SK-N-SH (cell line): ENCODE measurements at regions not wholly inside any gene's neighbourhood (a gene's known extent, or its start where the extent isn't known, plus 50 kb on each side); places are given as distances from the start of the nearest gene placed in this dataset.

Experiments used
- CTCF ChIA-PET: fragments of 300-600, 350-600 bp; formaldehyde crosslinking; extraction: SDS; loops from one replicate; lab custom pipeline; 2021; lab: Yijun Ruan, JAX
- POLR2A ChIA-PET: fragments of 350-600 bp; sonication (Branson Sonifier 250); formaldehyde crosslinking; extraction: SDS; loops from one replicate; lab custom pipeline; 2020; ENCODE audit warnings: antibody characterized with exemption, inconsistent platforms; lab: Yijun Ruan, JAX
- DNase-seq: peaks from one replicate; pipeline ENCODE4 v3.0.0; 2012
- H2AFZ ChIP-seq: fragments of 200-600 bp; sonication (generic); 2 replicates; pipeline ENCODE4 v1.8.1; 2016; ENCODE audit warnings: antibody characterized with exemption, mild to moderate bottlenecking, low read depth
- H3F3A ChIP-seq: fragments of 200-600 bp; sonication (generic); replicated peaks from 2 replicates; pipeline ENCODE3; 2016; ENCODE audit warnings: antibody characterized with exemption, mild to moderate bottlenecking; ENCODE audit not compliant: insufficient read depth
- H3K27ac ChIP-seq, 2 experiments: fragments of 200-500 bp in 1 of 2; fragments of 200-600 bp in 1 of 2; sonication (Bioruptor generic) in 1 of 2; sonication (generic), shearing (Covaris generic) in 1 of 2; 2 replicates each; pipeline versions ENCODE4 v1.5.1 to v1.6.1; 2014 to 2016; ENCODE audit warnings: low read depth in 2 of 2, inconsistent platforms in 1 of 2, low read length in 1 of 2, mild to moderate bottlenecking in 1 of 2, mixed read lengths in 1 of 2
- H3K27me3 ChIP-seq: fragments of 200-600 bp; sonication (generic), shearing (Covaris generic); 2 replicates; pipeline ENCODE4 v1.6.1; 2016; ENCODE audit warnings: mixed run types; ENCODE audit not compliant: insufficient read depth
- H3K36me3 ChIP-seq, 2 experiments: fragments of 200-500 bp in 1 of 2; fragments of 200-600 bp in 1 of 2; sonication (Bioruptor generic) in 1 of 2; sonication (generic) in 1 of 2; replicated peaks in 1 of 2; 2 replicates each; pipeline versions ENCODE3 to v1.5.1; 2014 to 2016; ENCODE audit warnings: low read length in 1 of 2, mild to moderate bottlenecking in 1 of 2; ENCODE audit not compliant: insufficient read depth in 2 of 2, control insufficient read depth in 1 of 2
- H3K4me1 ChIP-seq, 2 experiments: fragments of 200-500 bp in 1 of 2; fragments of 200-600 bp in 1 of 2; sonication (Bioruptor generic) in 1 of 2; sonication (generic), shearing (Covaris generic) in 1 of 2; 2 replicates each; pipeline versions ENCODE4 v1.5.1 to v1.6.1; 2014 to 2016; ENCODE audit warnings: low read depth in 1 of 2, low read length in 1 of 2, mixed run types in 1 of 2; ENCODE audit not compliant: insufficient read depth in 2 of 2, control insufficient read depth in 1 of 2
- H3K4me2 ChIP-seq: fragments of 200-600 bp; sonication (generic), shearing (Covaris generic); 2 replicates; pipeline ENCODE4 v1.6.1; 2017; ENCODE audit warnings: mixed run types
- H3K4me3 ChIP-seq, 2 experiments: fragments of 200-500 bp in 1 of 2; fragments of 200-600 bp in 1 of 2; sonication (Bioruptor generic) in 1 of 2; sonication (generic), shearing (Covaris generic) in 1 of 2; 2 replicates each; pipeline versions ENCODE4 v1.5.1 to v1.8.1; 2014 to 2016; ENCODE audit warnings: low read depth in 2 of 2, inconsistent platforms in 1 of 2, low read length in 1 of 2, mild to moderate bottlenecking in 1 of 2, mixed read lengths in 1 of 2, moderate library complexity in 1 of 2
- H3K79me2 ChIP-seq: fragments of 200-600 bp; sonication (generic); 2 replicates; pipeline ENCODE4 v1.8.1; 2017; ENCODE audit warnings: mild to moderate bottlenecking; ENCODE audit not compliant: insufficient read depth
- H3K9ac ChIP-seq: fragments of 200-600 bp; sonication (generic); 2 replicates; pipeline ENCODE4 v1.6.1; 2017; ENCODE audit warnings: mixed run types
- H3K9me2 ChIP-seq: fragments of 200-600 bp; sonication (generic); 2 replicates; pipeline ENCODE4 v1.6.1; 2017; ENCODE audit warnings: mixed run types
- H3K9me3 ChIP-seq: fragments of 200-600 bp; sonication (generic); 2 replicates; pipeline ENCODE4 v1.6.1; 2017; ENCODE audit warnings: mixed run types, mild to moderate bottlenecking, moderate library complexity
- H4K20me1 ChIP-seq: fragments of 200-600 bp; sonication (generic); 2 replicates; pipeline ENCODE4 v1.6.1; 2017; ENCODE audit warnings: mild to moderate bottlenecking, mixed run types; ENCODE audit not compliant: insufficient read depth
- CHD2 ChIP-seq: fragments of 150-350 bp; IDR thresholded peaks from 2 replicates; pipeline ENCODE4 v1.6.1; 2018; ENCODE audit warnings: low read length; ENCODE audit not compliant: partially characterized antibody
- ELF1 ChIP-seq: IDR thresholded peaks from 2 replicates; pipeline ENCODE4 v1.4.0; 2012
- EP300 ChIP-seq, 2 experiments: IDR thresholded peaks; 2 replicates each; pipeline versions ENCODE4 v1.4.0 to v1.6.1; 2012; ENCODE audit warnings: borderline replicate concordance in 1 of 2, low read depth in 1 of 2, low read length in 1 of 2
- EZH2phosphoT487 ChIP-seq: fragments of 200-600 bp; sonication (generic); IDR thresholded peaks from 2 replicates; pipeline ENCODE4 v1.6.1; 2017; ENCODE audit warnings: low read depth, mixed run types, mild to moderate bottlenecking, antibody characterized with exemption, moderate library complexity, borderline replicate concordance
- FOXM1 ChIP-seq: IDR thresholded peaks from 2 replicates; pipeline ENCODE4 v1.4.0; 2012; ENCODE audit warnings: low read depth, mild to moderate bottlenecking
- GABPA ChIP-seq: IDR thresholded peaks from 2 replicates; pipeline ENCODE4 v1.4.0; 2012; ENCODE audit warnings: low read depth, mild to moderate bottlenecking
- GATA2 ChIP-seq: sonication (generic); formaldehyde crosslinking; IDR thresholded peaks from 2 replicates; pipeline ENCODE4 v1.5.0; 2020; ENCODE audit warnings: mild to moderate bottlenecking, missing genetic modification reagents
- IRF3 ChIP-seq: fragments of 150-350 bp; IDR thresholded peaks from 2 replicates; pipeline ENCODE4 v1.6.1; 2016; ENCODE audit warnings: mild to moderate bottlenecking, low read depth, low read length
- JUND ChIP-seq: IDR thresholded peaks from 2 replicates; pipeline ENCODE4 v1.4.0; 2012
- MXI1 ChIP-seq: IDR thresholded peaks from 2 replicates; pipeline ENCODE4 v1.6.1; 2012; ENCODE audit warnings: mild to moderate bottlenecking, low read depth, low read length, improper control_type of control experiment
- NFIC ChIP-seq: IDR thresholded peaks from 2 replicates; pipeline ENCODE4 v1.4.0; 2012; ENCODE audit warnings: borderline replicate concordance
- RCOR1 ChIP-seq: fragments of 150-350 bp; IDR thresholded peaks from 2 replicates; pipeline ENCODE4 v1.6.1; 2017; ENCODE audit warnings: antibody characterized with exemption, low read length
- RFX5 ChIP-seq: IDR thresholded peaks from 2 replicates; pipeline ENCODE4 v1.6.1; 2012; ENCODE audit warnings: mild to moderate bottlenecking, improper control_type of control experiment, low read length
- RXRA ChIP-seq: IDR thresholded peaks from 2 replicates; pipeline ENCODE4 v1.4.0; 2012; ENCODE audit warnings: low read depth, mild to moderate bottlenecking, borderline replicate concordance
- SMC3 ChIP-seq: IDR thresholded peaks from 2 replicates; pipeline ENCODE4 v1.6.1; 2012; ENCODE audit warnings: low read depth, low read length, improper control_type of control experiment
- USF1 ChIP-seq: IDR thresholded peaks from 2 replicates; pipeline ENCODE4 v1.4.0; 2012; ENCODE audit warnings: low read depth, borderline replicate concordance
- YY1 ChIP-seq: IDR thresholded peaks from 2 replicates; pipeline ENCODE4 v1.4.0; 2012; ENCODE audit warnings: low read depth, mild to moderate bottlenecking
- WGBS: methylation state at CpG from one replicate; pipeline ENCODE4 v1.1.6; 2017; ENCODE audit warnings: low lambda C conversion rate; 5-methylcytosine and 5-hydroxymethylcytosine counted together

GRCh38 chr16:75918109-75918508, 191.8 kb upstream of the CPHXL start:
- Histone ChIP-seq H3K36me3 (no peaks in the 10 kb centered on the region), H3K4me3 (no peak overlapping the region)
- CTCF ChIA-PET = no interaction called here
- TF ChIP-seq NFIC = no peak
- no peak for TF ChIP-seq RXRA
- TF ChIP-seq YY1 = no peak
- no peak for TF ChIP-seq RCOR1
- TF ChIP-seq USF1 = no peak
- no peak for TF ChIP-seq RFX5
- TF ChIP-seq EZH2phosphoT487 = no peak
- no peak for TF ChIP-seq SMC3
- TF ChIP-seq GATA2 (CRISPR knock-in tag) = no peak
- TF ChIP-seq GABPA = no peak
- TF ChIP-seq MXI1 = no peak
- no peak for TF ChIP-seq EP300 (IDR thresholded peaks at IDR 0.05; ENCODE audit: borderline replicate concordance in 1 of 2, low read depth in 1 of 2, low read length in 1 of 2)
- TF ChIP-seq ELF1 = no peak
- TF ChIP-seq, all 33 proteins: peak for 0
- Histone ChIP-seq H3K9ac (no peak overlapping the region), H4K20me1 (no peaks in the 10 kb centered on the region), H3K9me3 (no peaks in the 10 kb centered on the region), H3K27ac (no peak overlapping the region), H3K27me3 (no peaks in the 10 kb centered on the region), H3K4me2 (no peak overlapping the region), H3K4me1 (no peaks in the 10 kb centered on the region), H3K79me2 (no peaks in the 10 kb centered on the region), H3F3A (no peaks in the 10 kb centered on the region), H3K9me2 (no peaks in the 10 kb centered on the region), H2AFZ (no peak overlapping the region)
- 14% methylated on average over 1 of the region's 1 CpG for WGBS
- POLR2A ChIA-PET = no interaction called here
- no peak for DNase-seq

- Histone ChIP-seq H3K79me2 (no peaks in the 10 kb centered on the region), H3K9ac (no peak overlapping the region), H3K4me2 (no peak overlapping the region), H3K9me2 (no peaks in the 10 kb centered on the region), H2AFZ (no peak overlapping the region), H3K9me3 (no peaks in the 10 kb centered on the region), H3K4me3 (no peak overlapping the region), H3K4me1 (no peaks in the 10 kb centered on the region), H3K27ac (no peak overlapping the region), H4K20me1 (no peaks in the 10 kb centered on the region), H3K27me3 (no peaks in the 10 kb centered on the region), H3K36me3 (no peaks in the 10 kb centered on the region), H3F3A (no peaks in the 10 kb centered on the region)
- WGBS = 46% methylated on average over 5 of the region's 5 CpGs
- POLR2A ChIA-PET = no interaction called here
- DNase-seq = no peak
- CTCF ChIA-PET = interaction anchor here (1.1 kb wide), 1 partner anchor 9 kb away, joined by 3 read pairs; no protein-coding TSS in a partner anchor
- TF ChIP-seq IRF3 = no peak
- TF ChIP-seq FOXM1 = no peak
- no peak for TF ChIP-seq CHD2
- no peak for TF ChIP-seq JUND
These were observed 193.4 kb upstream of the CPHXL start for GRCh38 chr16:75919664-75920063.
